Kidney (tissue), 13 donors: ENCODE measurements at regions not wholly inside any gene's neighbourhood (a gene's known extent, or its start where the extent isn't known, plus 50 kb on each side); places are given as distances from the start of the nearest gene placed in this dataset.

Experiments
- DNase-seq, 5 donors: peaks; one replicate each; pipeline ENCODE4 v3.0.0-alpha.2; 2013 to 2020
- FAIRE-seq: peaks from 2 replicates; lab custom pipeline; 2012; peaks lifted over from hg19 to GRCh38; lab: Jason Lieb, UNC
- H3K27ac ChIP-seq, 2 donors: one replicate each; pipeline ENCODE4 v1.7.0; 2013; ENCODE audit warnings: low read depth in 2 of 2, low read length in 2 of 2, inconsistent platforms in 1 of 2
- H3K27me3 ChIP-seq: one replicate; pipeline ENCODE4 v1.7.1; 2013; ENCODE audit warnings: low read length, inconsistent platforms; ENCODE audit not compliant: control insufficient read depth, insufficient read depth
- H3K36me3 ChIP-seq, 3 donors: one replicate each; pipeline versions ENCODE4 v1.7.0 to v1.7.1; 2013; ENCODE audit warnings: low read length in 3 of 3, control low read depth in 1 of 3, inconsistent platforms in 1 of 3; ENCODE audit not compliant: insufficient read depth in 3 of 3, control insufficient read depth in 2 of 3
- H3K4me1 ChIP-seq, 3 donors: one replicate each; pipeline versions ENCODE4 v1.7.0 to v1.7.1; 2013; ENCODE audit warnings: low read length in 3 of 3, inconsistent platforms in 1 of 3, low read depth in 1 of 3; ENCODE audit not compliant: control insufficient read depth in 2 of 3, insufficient read depth in 2 of 3
- H3K4me3 ChIP-seq, 3 donors: one replicate each; pipeline versions ENCODE4 v1.7.0 to v1.8.1; 2013; ENCODE audit warnings: low read length in 3 of 3, control low read depth in 1 of 3, inconsistent platforms in 1 of 3
- H3K9ac ChIP-seq, 3 donors: one replicate each; pipeline versions ENCODE4 v1.7.0 to v1.7.1; 2013; ENCODE audit warnings: low read length in 3 of 3, control low read depth in 1 of 3, inconsistent platforms in 1 of 3
- H3K9me3 ChIP-seq, 3 donors: one replicate each; pipeline versions ENCODE4 v1.7.0 to v1.7.1; 2013; ENCODE audit warnings: low read length in 3 of 3, control low read depth in 1 of 3, inconsistent platforms in 1 of 3; ENCODE audit not compliant: control insufficient read depth in 2 of 3, insufficient read depth in 1 of 3
- CTCF ChIP-seq: IDR thresholded peaks from 3 replicates; pipeline ENCODE4 v1.5.1; 2012; ENCODE audit warnings: mild to moderate bottlenecking, moderate library complexity, borderline replicate concordance; ENCODE audit not compliant: insufficient read depth; ENCODE audit errors: extremely low read depth
- intact Hi-C: fragments of 100-400 bp; cut with DNase I; formaldehyde crosslinking; loops from one replicate; pipeline ENCODE4 v1.11.1; 2022
- donor health status: control.
- donor health status: control.
- donor health status: control.
- donor health status: control.
- donor health status: control.
- donor health status: DM: yes; HTN: yes; CAD: no.
- donor health status: Normal renal cell carcinoma (clear cell type).

GRCh38 chr1:37131281-37131680, 97.0 kb upstream of the GRIK3 start:
- Histone ChIP-seq H3K9me3 (no peaks in the 10 kb centered on the region), H3K27me3 (no peaks in the 10 kb centered on the region), H3K4me3 (no peak overlapping the region), H3K4me1 (no peaks in the 10 kb centered on the region), H3K27ac (no peak overlapping the region), H3K9ac (no peak overlapping the region), H3K36me3 (no peaks in the 10 kb centered on the region)
- no peak for TF ChIP-seq CTCF
- FAIRE-seq (no peak), DNase-seq (no peak)
- intact Hi-C loops = no loop called here

- H3K27me3 ChIP-seq = no peaks in the 10 kb centered on the region
- DNase-seq (no peak), FAIRE-seq (no peak)
- TF ChIP-seq CTCF = no peak
- no peak overlapping the region for H3K4me3 ChIP-seq
- no peak overlapping the region for H3K9ac ChIP-seq
- H3K36me3 ChIP-seq = no peaks in the 10 kb centered on the region
- no peaks in the 10 kb centered on the region for H3K9me3 ChIP-seq
- no peak overlapping the region for H3K27ac ChIP-seq
- no peaks in the 10 kb centered on the region for H3K4me1 ChIP-seq
- intact Hi-C loops = no loop called here
Measured at GRCh38 chr1:37133276-37134145, 99.2 kb upstream of the GRIK3 start.

- DNase-seq (no peak), FAIRE-seq (no peak)
- intact Hi-C loops = no loop called here
- no peak for TF ChIP-seq CTCF
- Histone ChIP-seq H3K9ac (no peak overlapping the region), H3K4me3 (no peak overlapping the region), H3K9me3 (no peaks in the 10 kb centered on the region), H3K4me1 (no peaks in the 10 kb centered on the region), H3K36me3 (no peaks in the 10 kb centered on the region), H3K27me3 (no peaks in the 10 kb centered on the region), H3K27ac (no peak overlapping the region)
Measured at GRCh38 chr1:37134599-37134998, 100.3 kb upstream of the GRIK3 start.
